EL (cell line): ENCODE measurements at regions not wholly inside any gene's neighbourhood (a gene's known extent, or its start where the extent isn't known, plus 50 kb on each side); places are given as distances from the start of the nearest gene placed in this dataset.

Experiments
- DNase-seq: peaks from one replicate; pipeline ENCODE4 v3.0.0-alpha.2; 2016

DNA sequence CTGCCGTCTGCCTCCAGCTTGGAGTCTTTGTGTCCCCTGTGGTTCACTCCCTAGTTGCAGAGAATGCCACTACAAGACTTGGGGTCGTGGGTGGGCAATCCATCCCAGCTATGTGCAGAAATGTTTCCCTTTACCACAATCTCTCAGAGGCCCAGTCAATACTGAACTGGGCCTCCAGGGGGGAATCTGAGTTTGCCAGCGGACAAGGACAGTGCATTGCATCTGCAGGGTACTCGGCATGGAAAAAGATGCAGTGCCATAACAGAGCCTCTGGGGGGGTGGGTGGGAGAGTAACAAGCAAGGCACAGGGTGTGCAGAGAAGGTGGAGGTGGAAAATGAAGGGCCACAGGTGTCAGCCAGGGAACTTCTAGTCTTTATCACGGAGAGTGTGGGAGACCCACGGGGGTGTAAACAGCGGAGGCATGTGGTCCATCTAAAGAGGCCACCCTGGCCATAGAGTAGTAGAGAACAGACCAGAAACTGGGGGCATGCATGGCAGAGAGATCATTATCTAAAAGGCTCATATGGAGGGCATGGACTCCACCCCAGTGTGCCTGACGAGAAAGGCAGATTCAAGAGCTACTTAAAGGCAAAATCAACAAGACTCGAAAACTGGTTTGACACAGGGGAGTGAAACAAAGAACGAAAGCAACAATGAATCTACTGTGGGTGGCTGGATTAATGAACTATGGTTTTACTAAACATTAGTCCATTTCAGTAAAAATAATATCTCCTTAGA is 182.4 kb downstream of the ANXA2 start:
- no peak for DNase-seq

DNA sequence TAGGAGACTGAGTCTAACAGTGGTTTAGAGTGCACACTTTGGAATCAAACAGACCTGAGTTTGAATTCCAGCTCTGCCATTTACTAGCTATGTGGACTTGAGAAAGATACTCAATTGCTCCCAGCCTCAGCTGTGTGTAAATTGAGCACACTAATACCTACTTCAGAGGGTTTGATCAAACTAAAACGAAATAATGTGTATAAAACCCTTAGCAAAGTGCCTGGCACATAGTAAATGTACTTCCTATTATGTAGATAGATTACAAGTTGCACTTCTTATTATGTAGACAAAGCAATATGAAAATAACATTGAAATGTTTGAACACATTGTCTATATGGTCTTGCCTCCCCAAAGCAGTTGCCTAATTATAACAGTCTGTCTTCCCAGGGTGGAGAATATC is 180.6 kb downstream of the ANXA2 start:
- DNase-seq: no peak

DNA sequence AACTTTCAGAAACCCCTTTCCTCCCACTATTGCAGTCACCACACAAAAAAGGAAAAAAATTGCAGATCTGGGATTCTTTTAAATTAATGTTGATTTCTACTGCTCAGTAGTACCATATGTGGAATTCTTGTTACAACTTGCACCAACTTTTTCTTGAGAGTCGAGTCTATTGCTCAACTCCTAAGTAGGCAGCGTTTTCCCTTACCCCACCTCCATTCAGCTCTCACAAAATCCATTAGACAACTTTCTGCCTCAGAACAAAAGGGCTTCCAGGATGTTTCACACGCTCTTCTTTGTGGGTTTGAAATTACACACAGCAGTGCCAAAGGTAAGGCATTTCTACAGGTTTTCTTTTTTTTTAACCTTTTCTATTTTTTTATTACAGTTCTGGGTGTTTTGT is 179.5 kb downstream of the ANXA2 start:
- no peak for DNase-seq

DNA sequence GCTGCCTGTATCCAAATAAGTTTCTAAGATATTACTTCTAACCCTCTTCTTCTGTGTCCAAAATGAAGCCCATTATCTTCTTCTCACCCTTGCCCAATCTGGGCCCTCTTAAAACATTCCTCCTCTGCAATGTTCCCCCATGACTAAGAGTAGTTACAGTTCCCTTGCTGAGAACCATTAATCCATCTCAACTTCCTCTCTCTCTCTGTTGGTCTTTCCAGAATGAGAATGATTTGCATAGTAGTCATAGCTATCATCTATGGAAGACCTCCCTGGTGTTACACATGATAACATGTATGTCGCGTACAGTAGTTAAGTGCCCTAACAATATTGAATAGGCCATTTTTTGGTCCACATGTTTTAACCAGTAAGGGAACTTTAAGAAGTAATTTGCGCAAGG is 177.9 kb downstream of the ANXA2 start:
- no peak for DNase-seq

DNA sequence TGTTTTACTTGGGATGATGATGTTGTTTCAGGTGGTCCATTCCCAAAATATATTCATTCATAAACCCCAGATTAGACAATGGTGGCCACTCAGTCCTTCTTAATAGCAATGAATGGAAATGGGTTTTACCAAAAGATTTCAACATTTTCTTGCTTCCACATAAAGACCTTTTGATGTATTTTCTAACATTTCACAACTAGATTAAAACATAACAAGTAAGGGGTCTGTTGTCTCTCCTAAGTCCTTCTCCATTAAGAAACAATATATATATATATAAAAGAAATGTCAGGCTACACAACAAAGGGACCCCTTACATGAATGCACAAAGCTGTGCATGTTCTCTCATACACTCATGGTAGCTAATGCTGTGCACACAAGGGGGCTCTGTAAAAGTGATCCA is 176.4 kb downstream of the ANXA2 start:
- DNase-seq: no peak

DNA sequence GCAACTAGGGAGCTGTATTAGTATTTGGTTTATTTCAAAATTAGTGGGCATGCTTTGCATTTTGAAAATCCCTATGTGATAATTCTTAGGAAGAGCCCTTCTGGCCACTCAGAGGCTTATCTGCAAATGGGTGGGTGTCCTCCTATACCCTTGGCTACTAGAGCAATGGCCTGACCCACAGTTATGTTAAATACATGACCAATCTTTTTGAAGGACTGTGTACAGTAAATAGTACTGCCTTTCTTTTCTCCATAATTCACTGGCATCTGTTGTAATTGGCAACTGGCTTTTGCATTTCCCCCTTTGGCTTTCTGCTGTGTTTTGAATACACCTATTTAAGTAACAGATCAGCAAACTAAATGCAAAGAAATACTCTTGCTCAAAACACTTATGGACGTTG is 175.4 kb downstream of the ANXA2 start:
- DNase-seq: no peak

DNA sequence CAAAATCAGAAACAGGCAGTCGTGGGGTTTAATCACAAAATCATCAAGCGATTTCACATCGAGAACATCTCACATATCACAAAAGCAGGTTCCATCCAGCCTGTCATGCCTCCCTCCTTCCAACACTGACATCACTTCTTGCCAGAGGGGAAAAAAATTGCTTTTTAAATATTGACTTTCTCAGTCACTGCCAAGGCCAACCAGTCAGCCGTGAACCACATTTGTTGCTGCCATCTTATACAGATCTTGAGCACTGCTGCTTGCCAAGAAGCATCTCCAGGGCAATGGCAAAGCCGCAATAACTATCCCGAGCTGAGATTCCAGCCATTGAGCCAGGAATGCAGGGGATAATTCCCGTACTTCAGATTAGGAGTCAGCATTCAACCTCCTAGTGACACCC is 174.6 kb downstream of the ANXA2 start:
- no peak for DNase-seq

DNA sequence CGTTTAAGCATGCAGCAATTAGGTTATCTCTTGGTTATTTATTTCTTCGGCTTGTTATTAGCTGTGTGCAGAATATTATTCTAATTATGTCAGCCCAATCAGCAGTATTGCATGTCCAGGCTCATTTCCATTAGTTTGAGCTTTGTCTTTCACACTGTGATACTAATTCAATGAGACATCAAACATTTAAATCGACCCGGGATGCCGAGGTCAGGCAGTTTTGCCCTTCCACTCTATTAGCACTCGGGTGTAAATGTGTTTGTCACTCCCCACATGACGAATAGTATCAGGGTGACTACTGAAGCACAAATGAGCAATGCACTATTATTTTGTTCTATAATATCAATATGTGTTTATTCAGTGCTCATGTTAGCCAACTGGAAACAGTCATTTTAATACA is 170.9 kb downstream of the ANXA2 start:
- no peak for DNase-seq

DNA sequence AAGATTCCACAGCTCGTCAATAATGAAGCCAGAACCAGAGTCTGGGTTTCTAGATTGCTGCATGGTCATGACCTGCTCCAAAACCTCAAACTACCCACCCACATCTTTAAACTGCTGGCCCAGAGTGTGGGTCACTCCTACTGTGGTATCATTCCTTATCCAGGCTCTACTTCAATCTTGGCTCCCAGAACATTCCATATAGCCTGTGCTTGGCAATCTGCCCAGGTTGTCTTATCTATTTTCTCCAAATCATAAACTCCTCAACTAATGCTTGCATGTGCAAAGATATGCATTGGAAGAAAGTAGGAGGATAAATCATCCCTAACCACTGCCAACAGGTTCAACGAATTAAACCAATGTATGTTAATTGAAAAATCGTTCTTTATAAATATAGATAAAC is 169.7 kb downstream of the ANXA2 start:
- no peak for DNase-seq

DNA sequence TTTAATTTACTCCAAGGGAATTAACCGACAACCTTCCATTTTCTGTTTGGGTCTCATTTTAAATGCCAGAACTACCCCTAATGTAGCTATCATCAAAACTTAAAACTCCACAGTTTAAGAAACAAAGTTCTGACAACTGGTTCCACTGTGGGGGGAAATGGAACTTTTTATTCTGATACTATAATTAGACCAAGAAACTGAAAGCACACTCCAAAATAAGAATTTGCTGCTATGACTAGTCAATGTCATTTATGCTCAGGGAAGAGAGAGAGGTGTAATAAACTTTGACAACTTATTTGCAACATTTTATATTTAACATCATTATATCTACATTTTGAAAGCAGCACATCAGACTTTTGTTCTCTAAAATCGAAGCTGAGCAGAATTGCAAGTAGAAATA is 169.2 kb downstream of the ANXA2 start:
- no peak for DNase-seq

DNA sequence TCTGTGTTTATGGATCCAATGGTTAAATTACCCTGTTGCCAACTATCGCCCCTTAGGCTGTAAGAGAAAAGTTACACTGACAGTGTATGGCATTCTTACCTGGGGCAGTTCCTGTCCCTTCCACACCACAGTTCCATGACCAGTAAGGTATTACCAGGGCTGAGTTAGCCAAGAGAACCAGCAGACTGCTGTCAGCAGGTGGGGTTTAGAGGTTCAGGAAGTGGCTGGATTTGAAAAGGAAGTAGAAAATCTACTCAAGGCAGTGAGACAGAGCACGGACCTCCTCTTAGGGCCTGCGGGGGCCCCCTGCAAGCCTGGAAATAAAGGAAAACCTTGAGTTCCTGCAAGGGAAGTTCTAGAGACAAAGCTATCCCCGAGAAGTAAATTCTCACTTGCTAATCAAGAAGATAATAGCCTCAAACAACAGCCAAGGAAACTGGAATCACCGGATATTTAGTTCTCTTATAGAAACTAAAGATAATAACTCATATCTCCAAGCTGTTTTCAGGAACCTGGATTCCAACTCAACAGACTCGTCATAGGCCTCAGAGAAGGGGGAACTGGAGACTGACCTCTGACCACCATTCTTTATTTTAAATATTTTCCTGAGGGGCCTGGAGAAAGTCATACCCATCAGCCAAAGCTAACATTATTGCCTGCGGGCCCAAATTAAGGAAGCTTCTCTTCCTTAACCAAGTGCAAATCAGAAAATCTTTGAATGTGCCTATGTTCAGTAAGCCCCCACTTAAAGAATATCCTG is 161.7 kb downstream of the ANXA2 start:
- no peak for DNase-seq

DNA sequence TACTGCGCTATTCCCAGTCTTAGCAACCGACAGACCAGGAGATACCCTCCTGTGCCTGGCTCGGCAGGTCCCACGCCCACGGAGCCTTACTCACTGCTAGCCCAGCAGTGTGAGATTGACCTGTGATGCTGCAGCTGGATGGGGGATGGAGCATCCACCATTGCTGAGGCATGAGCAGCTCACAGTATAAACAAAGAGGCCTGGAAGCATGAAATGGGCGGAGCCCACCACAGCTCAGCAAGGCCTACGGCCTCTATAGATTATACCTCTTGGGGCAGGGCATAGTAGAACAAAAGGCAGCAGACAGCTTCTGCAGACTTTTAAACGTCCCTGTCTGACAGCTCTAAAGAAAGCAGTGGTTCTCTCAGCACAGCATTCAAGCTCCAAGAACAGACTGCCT is 160.3 kb downstream of the ANXA2 start:
- DNase-seq: no peak

DNA sequence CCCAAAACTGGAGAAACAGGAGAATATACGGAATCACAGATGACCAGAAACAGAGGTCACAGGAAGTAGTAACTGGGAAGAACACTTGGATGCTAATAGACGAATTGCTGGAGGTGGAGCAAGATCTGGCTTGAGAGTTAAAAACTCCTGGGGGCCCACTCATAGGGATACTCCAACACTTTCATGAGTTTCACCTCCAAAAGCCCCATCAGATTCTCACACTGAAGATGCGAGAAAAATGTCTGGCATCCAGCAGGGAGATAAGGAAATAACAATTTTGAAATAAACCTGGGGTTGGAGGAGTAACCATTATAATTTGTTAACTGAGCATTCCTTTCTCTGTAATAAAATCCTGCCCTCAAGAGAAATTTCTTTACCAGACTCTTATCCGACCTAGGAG is 154.0 kb downstream of the ANXA2 start:
- DNase-seq: no peak

DNA sequence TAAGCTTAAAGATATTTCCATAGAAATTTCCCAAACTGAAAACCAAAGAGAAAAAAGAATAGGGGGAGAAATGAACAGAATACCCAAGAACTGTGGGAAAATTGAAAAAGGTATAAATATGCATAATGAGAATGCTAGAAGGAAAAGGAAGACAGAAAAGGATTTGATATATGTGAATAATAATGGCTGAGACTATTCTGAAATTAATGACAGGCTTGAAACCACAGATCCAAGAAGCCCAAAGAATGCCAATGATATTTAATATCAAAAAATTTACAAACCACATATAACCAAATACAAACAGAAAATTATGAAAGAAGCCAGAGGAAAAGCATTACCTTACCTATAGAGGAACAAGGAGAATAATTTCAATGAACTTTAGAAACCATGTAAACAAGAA is 153.0 kb downstream of the ANXA2 start:
- no peak for DNase-seq

DNA sequence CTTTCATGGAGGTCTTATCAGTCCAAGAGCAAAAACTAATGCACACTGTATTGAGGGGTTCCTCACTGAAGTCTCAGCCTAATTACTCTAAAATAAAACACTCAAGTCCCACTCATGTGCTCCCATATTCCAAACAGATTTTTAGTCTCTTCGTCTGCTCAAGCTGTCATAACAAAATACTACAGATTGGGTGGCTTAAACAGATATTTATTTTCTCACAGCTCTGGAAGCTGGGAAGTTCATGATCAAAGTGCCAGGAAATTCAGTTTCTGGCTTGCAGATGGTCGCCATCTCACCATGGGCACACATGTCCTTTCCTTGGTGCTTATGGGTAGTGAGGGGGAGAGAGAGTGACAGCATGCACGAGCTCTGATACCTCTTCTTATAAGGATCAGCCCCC is 147.5 kb downstream of the ANXA2 start:
- DNase-seq: no peak

DNA sequence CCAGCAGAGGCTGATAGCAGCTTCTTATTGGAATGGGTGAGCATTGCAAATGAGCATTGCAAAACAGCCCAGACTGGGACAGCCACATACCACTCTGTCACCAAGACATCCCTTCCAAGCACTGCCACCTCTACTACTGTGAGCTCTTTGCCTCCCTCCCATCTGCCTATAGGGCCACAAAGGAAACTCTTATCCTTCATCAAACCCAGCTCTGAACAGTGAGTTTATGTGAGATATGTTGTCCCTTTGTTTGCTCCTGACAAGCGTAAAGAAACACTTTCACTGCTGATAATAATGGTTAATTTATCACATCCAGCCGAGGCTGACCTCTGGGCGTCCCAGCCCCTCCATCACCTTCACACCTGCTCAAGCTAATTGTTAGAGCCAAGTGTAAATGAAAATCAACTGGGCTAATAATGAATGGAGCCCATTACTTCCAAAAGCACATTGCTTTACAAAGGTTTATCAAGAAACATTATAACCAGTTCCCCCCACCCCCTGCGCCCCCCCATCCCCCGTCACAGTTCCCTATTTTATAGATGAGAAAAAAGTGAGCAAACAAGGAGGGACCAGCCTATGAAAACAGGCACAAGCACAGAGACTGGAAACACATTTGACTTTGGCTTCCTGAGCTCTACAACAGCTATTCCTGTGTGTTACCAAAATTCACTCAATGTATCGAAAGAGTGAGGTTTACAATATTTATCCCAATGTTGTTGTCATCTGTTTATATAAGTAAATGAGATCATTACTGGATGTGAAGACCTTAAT is 146.3 kb downstream of the ANXA2 start:
- no peak for DNase-seq

DNA sequence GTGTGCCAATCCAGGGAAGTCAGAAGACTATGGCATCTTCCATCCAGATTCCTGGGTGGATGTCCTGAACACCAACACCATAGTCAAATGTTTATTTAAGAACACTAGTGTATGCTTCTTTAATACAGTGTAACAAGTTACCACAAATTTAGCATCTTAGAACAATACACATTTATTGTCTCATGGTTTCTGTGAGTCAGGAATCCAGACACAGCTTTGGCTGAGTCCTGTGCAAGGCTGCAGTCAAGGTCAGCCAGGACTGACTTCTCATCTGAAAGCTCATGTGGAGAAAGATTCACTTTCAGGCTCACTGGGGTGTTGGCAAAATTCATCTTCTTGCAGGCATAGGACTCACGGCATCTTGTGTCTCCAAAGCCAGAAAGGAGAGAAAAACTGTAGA is 143.4 kb downstream of the ANXA2 start:
- no peak for DNase-seq

DNA sequence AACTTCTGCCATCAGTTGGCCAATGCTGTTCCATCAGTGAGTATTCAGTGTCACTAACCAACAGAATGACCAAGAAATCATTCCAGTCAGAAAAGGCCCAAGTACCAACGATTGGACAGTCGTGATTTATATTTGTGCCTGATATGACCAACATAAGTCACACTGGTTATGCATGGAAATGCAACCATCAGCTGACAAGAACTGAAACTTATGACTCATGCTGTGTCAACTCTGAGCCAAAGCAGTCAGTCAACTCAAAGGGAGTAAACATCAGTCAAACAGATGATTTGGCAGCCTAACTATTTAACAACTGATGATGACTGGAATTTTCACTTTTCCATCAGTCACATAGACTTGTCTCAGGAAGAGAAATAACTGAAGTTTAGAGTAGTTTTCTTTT is 142.4 kb downstream of the ANXA2 start:
- DNase-seq: no peak

DNA sequence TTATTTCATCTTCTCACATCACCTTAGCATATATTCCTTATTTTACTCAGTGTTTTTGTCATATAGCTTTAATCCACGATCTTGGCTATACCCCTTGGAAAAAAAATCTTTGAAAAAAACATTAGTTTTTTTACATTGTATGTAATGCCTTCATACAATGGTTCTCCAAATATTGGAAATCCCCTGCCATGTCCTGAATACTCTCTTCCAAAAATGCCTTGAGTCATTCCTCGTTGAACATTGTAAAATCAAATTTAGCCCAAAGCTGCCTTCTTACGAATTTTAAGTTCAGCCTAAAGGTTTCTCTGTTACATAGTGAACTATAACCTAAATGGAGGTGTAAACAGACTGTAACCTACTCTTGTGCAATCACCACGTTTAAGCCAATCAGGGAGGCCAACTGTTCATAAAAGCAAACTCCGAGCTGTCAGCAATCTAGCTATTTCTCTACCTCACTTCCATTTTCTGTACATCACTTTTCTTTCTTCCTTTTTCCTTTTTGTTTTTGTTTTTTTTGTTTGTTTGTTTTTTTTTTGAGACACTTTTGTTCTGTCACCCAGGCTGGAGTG is 140.1 kb downstream of the ANXA2 start:
- no peak for DNase-seq

DNA sequence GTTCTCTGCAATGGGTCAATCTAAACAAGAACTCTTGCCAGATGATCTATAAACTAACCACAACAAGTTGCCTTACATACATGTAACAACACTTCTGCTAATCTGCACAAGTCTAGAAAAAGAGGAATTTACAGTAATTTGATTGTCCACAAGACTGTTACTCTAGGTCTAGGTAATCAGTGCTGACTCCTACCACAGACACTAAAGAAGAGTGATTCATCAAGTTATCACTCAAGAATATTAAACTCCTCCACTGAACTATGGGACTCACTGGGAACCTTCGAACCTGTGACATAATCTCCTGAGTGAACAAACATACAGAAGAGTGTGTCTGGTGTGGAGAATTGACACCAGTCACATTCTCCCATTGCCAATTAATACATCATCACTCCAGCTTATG is 138.3 kb downstream of the ANXA2 start:
- DNase-seq: no peak

DNA sequence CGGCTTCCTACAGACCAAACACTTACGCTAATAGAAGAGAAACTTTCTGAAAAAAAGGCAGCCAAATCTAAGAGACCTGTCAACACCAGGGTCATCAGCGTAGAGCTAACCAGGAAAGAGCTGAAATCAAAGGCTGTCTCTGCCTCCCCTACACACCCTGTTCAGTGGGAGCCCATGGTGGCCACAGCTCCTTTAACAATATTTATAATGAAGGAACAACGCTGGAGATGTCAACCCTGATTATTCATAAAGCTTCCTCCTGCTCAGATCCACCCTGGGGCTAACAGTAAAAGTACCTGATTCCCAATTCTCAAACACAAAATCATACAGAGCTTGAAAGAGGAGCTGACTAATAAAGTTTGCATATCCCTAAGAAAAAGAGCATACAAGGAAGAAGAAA is 133.7 kb downstream of the ANXA2 start:
- DNase-seq: no peak

DNA sequence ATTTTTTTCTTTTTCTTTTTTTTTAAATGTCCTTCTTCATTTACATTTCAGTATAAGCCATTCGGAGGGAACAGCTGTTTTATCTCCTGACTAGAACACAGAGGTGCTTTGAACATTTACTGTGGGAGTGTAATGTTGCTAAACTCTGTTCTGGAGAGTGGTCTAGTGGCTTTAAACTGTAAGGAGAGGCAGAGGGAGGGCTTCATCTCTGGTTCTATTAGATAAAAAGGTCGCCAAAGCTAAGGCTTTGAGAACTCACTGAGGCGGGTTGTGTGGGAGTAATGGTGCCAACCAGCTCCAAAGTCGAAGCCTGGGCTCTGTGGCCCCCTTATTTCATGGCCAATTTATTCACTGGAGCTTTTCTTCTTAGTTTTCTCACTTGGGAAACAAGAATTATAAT is 133.2 kb downstream of the ANXA2 start:
- DNase-seq: no peak

DNA sequence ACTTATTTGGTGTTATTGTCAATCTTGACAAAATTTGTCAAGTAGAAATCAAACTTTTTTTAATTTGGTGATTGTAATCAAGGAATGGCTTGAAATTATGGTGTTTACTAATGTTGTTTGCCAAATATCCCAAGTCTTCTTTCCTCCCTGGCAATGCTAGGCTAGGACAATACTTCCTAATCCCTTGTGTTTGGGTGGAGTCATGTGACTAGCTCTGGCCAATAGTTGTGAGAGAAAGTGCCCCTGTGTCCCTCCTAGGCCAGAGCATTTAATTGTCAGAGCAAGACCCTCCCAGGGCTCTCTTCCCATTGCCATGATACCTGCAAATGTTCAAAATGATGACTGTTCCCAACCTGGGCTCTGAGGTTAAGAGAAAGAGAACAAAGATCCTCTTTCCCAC is 132.7 kb downstream of the ANXA2 start:
- no peak for DNase-seq

DNA sequence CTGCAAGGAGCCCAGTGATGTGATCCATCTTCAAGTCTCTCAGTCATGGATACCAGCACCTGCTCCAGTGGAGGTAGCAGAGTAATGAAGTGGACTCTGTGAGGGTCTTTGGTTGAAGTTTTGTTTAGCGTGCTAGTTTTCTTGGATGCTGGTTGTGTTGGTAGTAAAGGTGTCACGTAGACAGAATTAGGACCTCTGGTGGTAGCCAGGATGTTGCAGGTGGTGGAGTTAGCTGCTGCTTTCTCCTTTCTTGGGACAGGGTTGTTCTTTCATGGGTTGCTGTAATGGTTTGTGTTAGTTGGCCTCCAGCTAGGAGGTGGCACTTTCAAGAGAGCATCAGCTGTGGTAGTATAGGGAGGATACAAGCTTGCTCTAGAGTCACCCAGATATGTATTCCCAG is 125.2 kb downstream of the ANXA2 start:
- no peak for DNase-seq
